ENCODE measurements at regions not wholly inside any gene's neighbourhood (a gene's known extent, or its start where the extent isn't known, plus 50 kb on each side); places are given as distances from the start of the nearest gene placed in this dataset.

DNA sequence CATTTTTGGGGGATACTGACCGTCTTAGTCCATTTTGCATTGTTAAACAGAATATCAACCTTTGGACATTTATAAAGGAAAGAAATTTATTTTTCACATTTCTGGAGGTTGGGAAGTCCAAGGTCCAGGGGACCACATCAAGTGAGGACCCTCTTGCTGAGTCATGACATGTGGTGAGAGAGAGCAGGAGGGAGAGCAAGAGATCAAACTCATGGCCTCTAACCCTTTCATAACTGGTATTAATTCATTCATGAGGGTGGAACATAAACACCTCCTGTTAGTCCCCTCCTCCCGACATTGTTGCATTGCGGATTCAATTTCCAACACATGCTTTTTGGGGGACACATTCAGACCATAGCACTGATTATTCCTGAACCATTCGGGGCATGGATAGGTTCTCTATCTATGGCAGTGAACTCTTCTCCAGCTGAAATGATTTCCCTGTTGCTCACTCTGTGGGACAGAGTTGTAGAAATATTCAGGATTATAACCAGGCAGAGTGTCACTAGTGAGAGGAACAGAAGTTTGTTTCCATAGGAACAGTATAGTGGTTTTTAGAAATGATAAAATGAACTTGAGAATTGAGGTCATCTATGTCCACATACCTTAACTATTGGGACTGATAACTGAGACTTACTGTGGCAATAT, 88.2 kb upstream of the OR9Q1 start:
- TF ChIP-seq, protein P1, sequence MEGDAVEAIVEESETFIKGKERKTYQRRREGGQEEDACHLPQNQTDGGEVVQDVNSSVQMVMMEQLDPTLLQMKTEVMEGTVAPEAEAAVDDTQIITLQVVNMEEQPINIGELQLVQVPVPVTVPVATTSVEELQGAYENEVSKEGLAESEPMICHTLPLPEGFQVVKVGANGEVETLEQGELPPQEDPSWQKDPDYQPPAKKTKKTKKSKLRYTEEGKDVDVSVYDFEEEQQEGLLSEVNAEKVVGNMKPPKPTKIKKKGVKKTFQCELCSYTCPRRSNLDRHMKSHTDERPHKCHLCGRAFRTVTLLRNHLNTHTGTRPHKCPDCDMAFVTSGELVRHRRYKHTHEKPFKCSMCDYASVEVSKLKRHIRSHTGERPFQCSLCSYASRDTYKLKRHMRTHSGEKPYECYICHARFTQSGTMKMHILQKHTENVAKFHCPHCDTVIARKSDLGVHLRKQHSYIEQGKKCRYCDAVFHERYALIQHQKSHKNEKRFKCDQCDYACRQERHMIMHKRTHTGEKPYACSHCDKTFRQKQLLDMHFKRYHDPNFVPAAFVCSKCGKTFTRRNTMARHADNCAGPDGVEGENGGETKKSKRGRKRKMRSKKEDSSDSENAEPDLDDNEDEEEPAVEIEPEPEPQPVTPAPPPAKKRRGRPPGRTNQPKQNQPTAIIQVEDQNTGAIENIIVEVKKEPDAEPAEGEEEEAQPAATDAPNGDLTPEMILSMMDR (IDR thresholded peaks at IDR 0.05; ENCODE audit: poor library complexity) = no peak
- no peak for TF ChIP-seq EZH2 (IDR thresholded peaks at IDR 0.05; ENCODE audit: borderline replicate concordance)
- TF ChIP-seq EZH2phosphoT487 (IDR thresholded peaks at IDR 0.05; ENCODE audit: low read depth, severe bottlenecking, unreplicated experiment) = no peak
